H1 (cell line): ENCODE measurements at regions not wholly inside any gene's neighbourhood (a gene's known extent, or its start where the extent isn't known, plus 50 kb on each side); places are given as distances from the start of the nearest gene placed in this dataset.

ENCODE experiments used
- CTCF ChIA-PET: fragments of 300-600 bp; sonication (Branson Sonifier 250); formaldehyde crosslinking; loops from one replicate; lab custom pipeline; 2021; ENCODE audit not compliant: partially characterized antibody; lab: Charles Lee
- POLR2A ChIA-PET: fragments of 300-600 bp; sonication (Branson Sonifier 250); formaldehyde crosslinking; loops from one replicate; lab custom pipeline; 2021; ENCODE audit warnings: inconsistent platforms; ENCODE audit not compliant: partially characterized antibody; lab: Charles Lee
- DNase-seq, 2 experiments: peaks; one replicate each; pipeline versions ENCODE4 v3.0.0 to v3.0.0-alpha.2; 2010 to 2022; ENCODE audit warnings: low spot score in 2 of 2, low read depth in 1 of 2, mixed read lengths in 1 of 2
- FAIRE-seq: peaks from 2 replicates; lab custom pipeline; 2011; peaks lifted over from hg19 to GRCh38; lab: Jason Lieb, UNC
- H2AFZ ChIP-seq: 2 replicates; pipeline ENCODE4 v1.8.1; 2012; ENCODE audit warnings: low read length, inconsistent platforms
- H2AK5ac ChIP-seq: 2 replicates; pipeline ENCODE4 v1.6.1; 2013; ENCODE audit warnings: low read depth, low read length
- H2BK120ac ChIP-seq: replicated peaks from 2 replicates; pipeline ENCODE3; 2013; ENCODE audit warnings: low read depth, low read length, inconsistent platforms
- H2BK12ac ChIP-seq: 2 replicates; pipeline ENCODE4 v1.6.1; 2013; ENCODE audit warnings: low read depth, low read length
- H2BK15ac ChIP-seq: 2 replicates; pipeline ENCODE4 v1.6.1; 2013; ENCODE audit warnings: low read length
- H2BK20ac ChIP-seq: 2 replicates; pipeline ENCODE4 v1.6.1; 2013; ENCODE audit warnings: low read length
- H2BK5ac ChIP-seq: 2 replicates; pipeline ENCODE4 v1.6.1; 2013; ENCODE audit warnings: low read depth, low read length
- H3K14ac ChIP-seq: 2 replicates; pipeline ENCODE4 v1.6.1; 2013; ENCODE audit warnings: inconsistent platforms; ENCODE audit not compliant: insufficient read length
- H3K18ac ChIP-seq: 2 replicates; pipeline ENCODE4 v1.6.1; 2013; ENCODE audit warnings: low read length; ENCODE audit errors: extremely low read depth
- H3K23ac ChIP-seq: 2 replicates; pipeline ENCODE4 v1.6.1; 2013; ENCODE audit warnings: inconsistent platforms; ENCODE audit not compliant: insufficient read length
- H3K23me2 ChIP-seq: 2 replicates; pipeline ENCODE4 v1.6.1; 2013; ENCODE audit warnings: low read depth, low read length
- H3K27ac ChIP-seq: 2 replicates; pipeline ENCODE4 v1.6.1; 2011; ENCODE audit warnings: low read depth, low read length, inconsistent platforms
- H3K27me3 ChIP-seq, 4 experiments: replicated peaks in 1 of 4; 1 replicate in 1 of 4; 2 replicates in 3 of 4; pipeline versions ENCODE4 v1.6.1 to v1.8.1; 2011 to 2013; ENCODE audit warnings: low read length in 3 of 4, mild to moderate bottlenecking in 3 of 4, inconsistent platforms in 2 of 4, mixed read lengths in 2 of 4, moderate library complexity in 1 of 4; ENCODE audit not compliant: control insufficient read depth in 3 of 4, insufficient read depth in 3 of 4; ENCODE audit errors: extremely low read depth in 1 of 4
- H3K36me3 ChIP-seq, 4 experiments: 2 replicates each; pipeline versions ENCODE4 v1.6.1 to v1.8.1; 2011 to 2013; ENCODE audit warnings: mild to moderate bottlenecking in 4 of 4, low read length in 3 of 4, moderate library complexity in 2 of 4, control low read depth in 1 of 4, inconsistent platforms in 1 of 4; ENCODE audit not compliant: insufficient read depth in 4 of 4, control insufficient read depth in 2 of 4
- H3K4ac ChIP-seq: replicated peaks from 2 replicates; pipeline ENCODE3; 2013; ENCODE audit warnings: low read length, low read depth, mixed read lengths, inconsistent platforms; ENCODE audit not compliant: insufficient read length
- H3K4me1 ChIP-seq, 4 experiments: replicated peaks in 1 of 4; 1 replicate in 1 of 4; 2 replicates in 3 of 4; pipeline versions ENCODE4 v1.6.1 to v1.8.1; 2011 to 2013; ENCODE audit warnings: low read length in 3 of 4, inconsistent platforms in 2 of 4, mixed read lengths in 1 of 4; ENCODE audit not compliant: insufficient read depth in 4 of 4, control insufficient read depth in 3 of 4
- H3K4me2 ChIP-seq, 2 experiments: 2 replicates each; pipeline versions ENCODE4 v1.6.1 to v1.8.1; 2011 to 2013; ENCODE audit warnings: low read depth in 2 of 2, low read length in 2 of 2, control low read depth in 1 of 2, inconsistent platforms in 1 of 2, mild to moderate bottlenecking in 1 of 2; ENCODE audit not compliant: insufficient read depth in 1 of 2
- H3K4me3 ChIP-seq, 4 experiments: fragments of 200-600, 300-600 bp in 1 of 4; sonication (generic), shearing (Covaris generic), sonication (Bioruptor Twin) in 1 of 4; 2 replicates each; pipeline versions ENCODE4 v1.5.1 to v1.8.1; 2011 to 2016; ENCODE audit warnings: low read length in 4 of 4, low read depth in 3 of 4, control low read depth in 2 of 4, inconsistent platforms in 2 of 4, mild to moderate bottlenecking in 2 of 4, mixed read lengths in 1 of 4, moderate library complexity in 1 of 4; ENCODE audit not compliant: insufficient read depth in 2 of 4; ENCODE audit errors: extremely low read depth in 1 of 4
- H3K56ac ChIP-seq: replicated peaks from 2 replicates; pipeline ENCODE3; 2013; ENCODE audit warnings: low read depth, mild to moderate bottlenecking, mixed read lengths, low read length, inconsistent platforms; ENCODE audit not compliant: insufficient read length
- H3K79me1 ChIP-seq: 2 replicates; pipeline ENCODE4 v1.6.1; 2013; ENCODE audit warnings: low read depth, low read length, control low read depth
- H3K79me2 ChIP-seq, 2 experiments: 2 replicates each; pipeline versions ENCODE4 v1.6.1 to v1.8.1; 2012 to 2013; ENCODE audit warnings: low read length in 2 of 2, mild to moderate bottlenecking in 2 of 2, inconsistent platforms in 1 of 2; ENCODE audit not compliant: insufficient read depth in 2 of 2, control insufficient read depth in 1 of 2
- H3K9ac ChIP-seq, 4 experiments: replicated peaks in 1 of 4; 1 replicate in 1 of 4; 2 replicates in 3 of 4; pipeline versions ENCODE4 v1.6.1 to v1.8.1; 2011 to 2013; ENCODE audit warnings: low read depth in 3 of 4, low read length in 3 of 4, control low read depth in 2 of 4, mild to moderate bottlenecking in 2 of 4, moderate library complexity in 2 of 4, inconsistent platforms in 1 of 4; ENCODE audit errors: extremely low read depth in 1 of 4
- H3K9me3 ChIP-seq, 2 experiments: 2 replicates each; pipeline versions ENCODE4 v1.6.1 to v1.8.1; 2012 to 2013; ENCODE audit warnings: mild to moderate bottlenecking in 2 of 2, moderate library complexity in 2 of 2, control low read depth in 1 of 2, inconsistent platforms in 1 of 2, low read depth in 1 of 2, low read length in 1 of 2, mixed read lengths in 1 of 2; ENCODE audit not compliant: insufficient read depth in 2 of 2
- H4K20me1 ChIP-seq, 2 experiments: replicated peaks in 1 of 2; 2 replicates each; pipeline versions ENCODE3 to v1.8.1; 2011 to 2013; ENCODE audit warnings: inconsistent platforms in 2 of 2, low read length in 2 of 2, mild to moderate bottlenecking in 1 of 2; ENCODE audit not compliant: insufficient read depth in 2 of 2, control insufficient read depth in 1 of 2
- H4K5ac ChIP-seq: 2 replicates; pipeline ENCODE4 v1.6.1; 2013; ENCODE audit warnings: low read length, low read depth, mixed read lengths, inconsistent platforms; ENCODE audit not compliant: insufficient read length
- H4K8ac ChIP-seq: 2 replicates; pipeline ENCODE4 v1.8.0; 2013; ENCODE audit warnings: mild to moderate bottlenecking, moderate library complexity, low read length, inconsistent platforms; ENCODE audit not compliant: insufficient read depth; ENCODE audit errors: extremely low read depth
- H4K91ac ChIP-seq: replicated peaks from 2 replicates; pipeline ENCODE3; 2013; ENCODE audit warnings: low read length, mixed read lengths, inconsistent platforms; ENCODE audit not compliant: insufficient read length
- CHD1 ChIP-seq: IDR thresholded peaks from 2 replicates; pipeline ENCODE4 v1.6.1; 2012; ENCODE audit warnings: low read depth, low read length, improper control_type of control experiment
- CREB1 ChIP-seq: IDR thresholded peaks from 2 replicates; pipeline ENCODE4 v1.6.1; 2012; ENCODE audit warnings: inconsistent platforms
- KDM5A ChIP-seq: fragments of 200-600 bp; IDR thresholded peaks from 2 replicates; pipeline ENCODE4 v1.7.1; 2012; ENCODE audit warnings: mild to moderate bottlenecking, low read length, inconsistent platforms, mixed read lengths
- NANOG ChIP-seq: IDR thresholded peaks from 2 replicates; pipeline ENCODE4 v1.6.1; 2011; ENCODE audit warnings: low read length, low read depth, mild to moderate bottlenecking, inconsistent platforms; ENCODE audit not compliant: insufficient read depth, poor library complexity, severe bottlenecking
- NRF1 ChIP-seq: IDR thresholded peaks from 2 replicates; pipeline ENCODE4 v1.6.1; 2011; ENCODE audit warnings: mild to moderate bottlenecking, low read depth, low read length, improper control_type of control experiment
- RAD21 ChIP-seq, 2 experiments: IDR thresholded peaks in 1 of 2; conservative IDR thresholded peaks in 1 of 2; 2 replicates each; pipeline ENCODE4 v1.6.1; 2011; ENCODE audit warnings: low read depth in 2 of 2, low read length in 2 of 2, improper control_type of control experiment in 1 of 2, inconsistent platforms in 1 of 2, mild to moderate bottlenecking in 1 of 2, moderate library complexity in 1 of 2
- RBBP5 ChIP-seq: IDR thresholded peaks from 2 replicates; pipeline ENCODE4 v1.7.1; 2012; ENCODE audit warnings: low read depth, mild to moderate bottlenecking, inconsistent platforms, low read length, moderate library complexity, borderline replicate concordance
- RXRA ChIP-seq: IDR thresholded peaks from 2 replicates; pipeline ENCODE4 v1.6.1; 2011; ENCODE audit warnings: low read depth, mild to moderate bottlenecking, low read length, moderate library complexity; ENCODE audit not compliant: insufficient read depth
- SIRT6 ChIP-seq: IDR thresholded peaks from one replicate; pipeline ENCODE4 v1.7.1; 2012; ENCODE audit warnings: low read length, inconsistent platforms
- TAF1 ChIP-seq: IDR thresholded peaks from 2 replicates; pipeline ENCODE4 v1.6.1; 2011; ENCODE audit warnings: mild to moderate bottlenecking, low read depth, low read length
- WGBS, 2 experiments: shearing (Covaris generic) in 1 of 2; methylation state at CpG; one replicate each; pipeline versions ENCODE4 v1.1.6 to v1.1.7; 2013 to 2015; ENCODE audit warnings: low lambda C conversion rate in 2 of 2, mixed read lengths in 2 of 2, inconsistent platforms in 1 of 2, low coverage in 1 of 2, missing lambda C conversion rate in 1 of 2; ENCODE audit not compliant: insufficient replicate concordance in 2 of 2, insufficient coverage in 1 of 2, insufficient read length in 1 of 2; ENCODE audit errors: extremely low coverage in 1 of 2, missing lambda C conversion rate in 1 of 2; 5-methylcytosine and 5-hydroxymethylcytosine counted together
- TF ChIP-seq, protein P1 (sequence below), 3 experiments: IDR thresholded peaks; 1 replicate in 2 of 3; 2 replicates in 1 of 3; pipeline versions ENCODE4 v1.5.1 to v1.6.1; 2011; ENCODE audit warnings: low read length in 3 of 3, mild to moderate bottlenecking in 3 of 3, inconsistent platforms in 2 of 3, low read depth in 1 of 3, moderate library complexity in 1 of 3; ENCODE audit not compliant: insufficient read depth in 1 of 3; ENCODE audit errors: control extremely low read depth in 1 of 3
- TF ChIP-seq, protein P2 (sequence below): IDR thresholded peaks from 2 replicates; pipeline ENCODE4 v1.6.1; 2012; ENCODE audit warnings: inconsistent platforms

- Histone ChIP-seq H4K91ac (no peak overlapping the region), H3K4me2 (no peak overlapping the region), H2AK5ac (no peak overlapping the region), H3K79me2 (no peaks in the 10 kb centered on the region), H2BK120ac (no peak overlapping the region), H3K27ac (no peak overlapping the region), H3K36me3 (peaks cover 0 to 4% (median 0%) of the 10 kb centered on the region in 4 experiments; a peak in 1 of 8 replicates), H3K23ac (no peak overlapping the region), H4K5ac (no peak overlapping the region), H2AFZ (no peak overlapping the region), H4K8ac (no peak overlapping the region), H3K18ac (no peak overlapping the region), H3K9me3 (peaks cover 10 to 15% of the 10 kb centered on the region in 2 experiments; a peak in 3 of 4 replicates), H3K23me2 (no peaks in the 10 kb centered on the region), H3K56ac (no peak overlapping the region), H2BK5ac (no peak overlapping the region), H3K4me1 (no peaks in the 10 kb centered on the region), H2BK20ac (no peak overlapping the region), H3K27me3 (no peaks in the 10 kb centered on the region), H2BK15ac (no peak overlapping the region), H3K79me1 (no peaks in the 10 kb centered on the region), H2BK12ac (no peak overlapping the region), H3K4ac (no peak overlapping the region), H4K20me1 (no peaks in the 10 kb centered on the region), H3K4me3 (no peak overlapping the region), H3K14ac (no peak overlapping the region), H3K9ac (no peak overlapping the region)
- CTCF ChIA-PET = no interaction called here
- 92% methylated on average over 2 of the region's 2 CpGs; no CpG with 5 or more reads in 1 of the 2 experiments for WGBS, 2 experiments
- no peak for FAIRE-seq
- DNase-seq = no peak
- POLR2A ChIA-PET = no interaction called here
- TF ChIP-seq NRF1 (no peak), RBBP5 (no peak), CHD1 (no peak), CREB1 (no peak), RAD21 (IDR thresholded peaks at IDR 0.05 in 1 of 2, conservative IDR thresholded peaks at IDR 0.05 in 1 of 2; ENCODE audit: low read depth in 2 of 2, low read length in 2 of 2) (no peak), NANOG (no peak), SIRT6 (no peak), TAF1 (no peak), RXRA (no peak), KDM5A (no peak)
- TF ChIP-seq, protein P1, sequence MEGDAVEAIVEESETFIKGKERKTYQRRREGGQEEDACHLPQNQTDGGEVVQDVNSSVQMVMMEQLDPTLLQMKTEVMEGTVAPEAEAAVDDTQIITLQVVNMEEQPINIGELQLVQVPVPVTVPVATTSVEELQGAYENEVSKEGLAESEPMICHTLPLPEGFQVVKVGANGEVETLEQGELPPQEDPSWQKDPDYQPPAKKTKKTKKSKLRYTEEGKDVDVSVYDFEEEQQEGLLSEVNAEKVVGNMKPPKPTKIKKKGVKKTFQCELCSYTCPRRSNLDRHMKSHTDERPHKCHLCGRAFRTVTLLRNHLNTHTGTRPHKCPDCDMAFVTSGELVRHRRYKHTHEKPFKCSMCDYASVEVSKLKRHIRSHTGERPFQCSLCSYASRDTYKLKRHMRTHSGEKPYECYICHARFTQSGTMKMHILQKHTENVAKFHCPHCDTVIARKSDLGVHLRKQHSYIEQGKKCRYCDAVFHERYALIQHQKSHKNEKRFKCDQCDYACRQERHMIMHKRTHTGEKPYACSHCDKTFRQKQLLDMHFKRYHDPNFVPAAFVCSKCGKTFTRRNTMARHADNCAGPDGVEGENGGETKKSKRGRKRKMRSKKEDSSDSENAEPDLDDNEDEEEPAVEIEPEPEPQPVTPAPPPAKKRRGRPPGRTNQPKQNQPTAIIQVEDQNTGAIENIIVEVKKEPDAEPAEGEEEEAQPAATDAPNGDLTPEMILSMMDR (IDR thresholded peaks at IDR 0.05; ENCODE audit: control extremely low read depth in 1 of 3, insufficient read depth in 1 of 3, low read depth in 1 of 3, low read length in 3 of 3) = no peak
- TF ChIP-seq, protein P2, sequence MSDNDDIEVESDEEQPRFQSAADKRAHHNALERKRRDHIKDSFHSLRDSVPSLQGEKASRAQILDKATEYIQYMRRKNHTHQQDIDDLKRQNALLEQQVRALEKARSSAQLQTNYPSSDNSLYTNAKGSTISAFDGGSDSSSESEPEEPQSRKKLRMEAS = no peak
Observed at GRCh38 chr12:91629440-91629839, 446.8 kb upstream of the DCN start.
